ENCODE measurements at regions not wholly inside any gene's neighbourhood (a gene's known extent, or its start where the extent isn't known, plus 50 kb on each side); places are given as distances from the start of the nearest gene placed in this dataset.

GRCh38 chr7:126202177-126202576 is 1050.6 kb downstream of the GRM8 start:
- TF ChIP-seq CTCF (IDR thresholded peaks at IDR 0.05) (no peak), POLR2A (IDR thresholded peaks at IDR 0.05) (no peak)
- Histone ChIP-seq H3K4me3 (no peak overlapping the region), H3K36me3 (ENCODE audit: low read depth, missing control alignments) (no peaks in the 10 kb centered on the region), H3K27me3 (no peaks in the 10 kb centered on the region), H3K27ac (no peak overlapping the region), H3K4me1 (no peaks in the 10 kb centered on the region), H3K9me3 (no peaks in the 10 kb centered on the region)
- no peak for DNase-seq
- 93 to 100% methylated on average over 1 of the region's 1 CpG for WGBS, 2 donors
- intact Hi-C loops (cut with DNase I; ENCODE audit: low total_unique reads), result no loop called here

- 72 to 76% methylated on average over 3 to 7 of the region's 7 CpGs for WGBS, 2 donors
- no peak for DNase-seq
- Histone ChIP-seq H3K4me1 (no peaks in the 10 kb centered on the region), H3K4me3 (no peak overlapping the region), H3K27ac (no peak overlapping the region), H3K36me3 (ENCODE audit: low read depth, missing control alignments) (no peaks in the 10 kb centered on the region), H3K27me3 (no peaks in the 10 kb centered on the region), H3K9me3 (no peaks in the 10 kb centered on the region)
- TF ChIP-seq CTCF (IDR thresholded peaks at IDR 0.05), result no peak
- TF ChIP-seq POLR2A (IDR thresholded peaks at IDR 0.05), result no peak
- intact Hi-C loops (cut with DNase I; ENCODE audit: low total_unique reads), result no loop called here
Measured at GRCh38 chr7:126185959-126186580, 1066.7 kb downstream of the GRM8 start.

GRCh38 chr7:126179916-126180315 is 1072.8 kb downstream of the GRM8 start:
- intact Hi-C loops (cut with DNase I; ENCODE audit: low total_unique reads), result no loop called here
- H3K9me3 ChIP-seq, result no peaks in the 10 kb centered on the region
- no peak for DNase-seq
- H3K36me3 ChIP-seq (ENCODE audit: low read depth, missing control alignments), result no peaks in the 10 kb centered on the region
- H3K27me3 ChIP-seq, result no peaks in the 10 kb centered on the region
- H3K27ac ChIP-seq, result no peak overlapping the region
- H3K4me3 ChIP-seq, result no peak overlapping the region
- H3K4me1 ChIP-seq, result no peaks in the 10 kb centered on the region
- TF ChIP-seq CTCF (IDR thresholded peaks at IDR 0.05) (no peak), POLR2A (IDR thresholded peaks at IDR 0.05) (no peak)

- DNase-seq, result no peak
Measured at GRCh38 chr7:126178865-126179264, 1073.9 kb downstream of the GRM8 start.

More at GRCh38 chr7:126178865-126179264, 1073.9 kb downstream of the GRM8 start:
- no peaks in the 10 kb centered on the region for H3K27me3 ChIP-seq
- H3K36me3 ChIP-seq (ENCODE audit: low read depth, missing control alignments), result no peaks in the 10 kb centered on the region
- H3K4me1 ChIP-seq, result no peaks in the 10 kb centered on the region
- no peak overlapping the region for H3K4me3 ChIP-seq
- no peaks in the 10 kb centered on the region for H3K9me3 ChIP-seq
- TF ChIP-seq POLR2A (IDR thresholded peaks at IDR 0.05), result no peak
- no peak for TF ChIP-seq CTCF (IDR thresholded peaks at IDR 0.05)
- intact Hi-C loops (cut with DNase I; ENCODE audit: low total_unique reads), result no loop called here
- no peak overlapping the region for H3K27ac ChIP-seq

Measured in testis (tissue), 2 donors.